Smooth muscle cell (in vitro differentiated cells): ENCODE measurements at regions not wholly inside any gene's neighbourhood (a gene's known extent, or its start where the extent isn't known, plus 50 kb on each side); places are given as distances from the start of the nearest gene placed in this dataset.

ENCODE experiments used
- DNase-seq: peaks from one replicate; lab custom pipeline; 2025; ENCODE audit not compliant: unreplicated experiment; lab: John Stamatoyannopoulos, UW
- H2AFZ ChIP-seq: fragments of 200-600 bp; sonication (generic); 2 replicates; pipeline ENCODE4 v1.6.0; 2016; ENCODE audit warnings: antibody characterized with exemption, low read depth, mild to moderate bottlenecking
- H3F3A ChIP-seq: fragments of 200-600 bp; sonication (generic); 2 replicates; pipeline ENCODE4 v1.6.0; 2017; ENCODE audit warnings: antibody characterized with exemption, low read depth
- H3K27ac ChIP-seq: fragments of 200-600 bp; sonication (generic); 2 replicates; pipeline ENCODE4 v1.5.1; 2016; ENCODE audit warnings: low read depth, mild to moderate bottlenecking
- H3K27me3 ChIP-seq: fragments of 200-600 bp; sonication (generic); 2 replicates; pipeline ENCODE4 v1.6.1; 2016; ENCODE audit warnings: low read depth, mild to moderate bottlenecking
- H3K36me3 ChIP-seq: fragments of 200-600 bp; sonication (generic); 2 replicates; pipeline ENCODE4 v1.5.1; 2016; ENCODE audit warnings: low read depth
- H3K4me1 ChIP-seq: fragments of 200-600 bp; sonication (generic); 2 replicates; pipeline ENCODE4 v1.5.1; 2016; ENCODE audit warnings: low read depth
- H3K4me2 ChIP-seq: fragments of 200-600 bp; sonication (generic); 2 replicates; pipeline ENCODE4 v1.6.0; 2016; ENCODE audit warnings: mild to moderate bottlenecking
- H3K4me3 ChIP-seq: fragments of 200-600 bp; sonication (generic); 2 replicates; pipeline ENCODE4 v1.5.1; 2016; ENCODE audit warnings: mild to moderate bottlenecking
- H3K79me2 ChIP-seq: fragments of 200-600 bp; sonication (generic); 2 replicates; pipeline ENCODE4 v1.6.0; 2016; ENCODE audit warnings: low read depth, mild to moderate bottlenecking
- H3K9ac ChIP-seq: fragments of 200-600 bp; sonication (generic); 2 replicates; pipeline ENCODE4 v1.6.0; 2016; ENCODE audit warnings: low read depth
- H3K9me3 ChIP-seq: fragments of 200-600 bp; sonication (generic); replicated peaks from 2 replicates; pipeline ENCODE4 v1.5.1; 2016; ENCODE audit warnings: low read depth
- H4K20me1 ChIP-seq: fragments of 200-600 bp; sonication (generic); 2 replicates; pipeline ENCODE4 v1.6.0; 2016; ENCODE audit warnings: low read depth
- CTCF ChIP-seq: fragments of 200-600 bp; sonication (generic); IDR thresholded peaks from 2 replicates; pipeline ENCODE4 v1.5.1; 2017; ENCODE audit warnings: borderline replicate concordance, mild to moderate bottlenecking, antibody characterized with exemption; ENCODE audit not compliant: insufficient read depth, poor library complexity, severe bottlenecking
- WGBS: methylation state at CpG from one replicate; pipeline ENCODE4 v1.1.7; 2016; ENCODE audit warnings: low lambda C conversion rate; 5-methylcytosine and 5-hydroxymethylcytosine counted together

GRCh38 chr5:138649775-138650174, 74.6 kb upstream of the HSPA9 start:
- H3K27ac ChIP-seq, result no peak overlapping the region
- H3F3A ChIP-seq, result no peaks in the 10 kb centered on the region
- H3K4me3 ChIP-seq, result no peak overlapping the region
- no peaks in the 10 kb centered on the region for H4K20me1 ChIP-seq
- WGBS, result 50% methylated on average over 3 of the region's 3 CpGs
- peaks cover 20% of the 10 kb centered on the region for H3K4me1 ChIP-seq
- H3K9ac ChIP-seq, result no peak overlapping the region
- no peak for TF ChIP-seq CTCF
- H3K9me3 ChIP-seq, result no peaks in the 10 kb centered on the region
- H3K27me3 ChIP-seq, result no peaks in the 10 kb centered on the region
- H3K79me2 ChIP-seq, result no peaks in the 10 kb centered on the region
- no peak overlapping the region for H2AFZ ChIP-seq
- H3K4me2 ChIP-seq, result no peak overlapping the region
- DNase-seq, result no peak
- H3K36me3 ChIP-seq, result no peaks in the 10 kb centered on the region

GRCh38 chr5:138649316-138649720, 74.1 kb upstream of the HSPA9 start:
- Histone ChIP-seq H3K27me3 (no peaks in the 10 kb centered on the region), H3K27ac (no peak overlapping the region), H2AFZ (no peak overlapping the region), H3K79me2 (no peaks in the 10 kb centered on the region), H4K20me1 (no peaks in the 10 kb centered on the region), H3F3A (no peaks in the 10 kb centered on the region), H3K4me2 (no peak overlapping the region), H3K9me3 (no peaks in the 10 kb centered on the region), H3K4me3 (no peak overlapping the region), H3K9ac (no peak overlapping the region), H3K4me1 (peaks cover 20% of the 10 kb centered on the region), H3K36me3 (no peaks in the 10 kb centered on the region)
- no peak for TF ChIP-seq CTCF
- no peak for DNase-seq
- 52% methylated on average over 9 of the region's 9 CpGs for WGBS

GRCh38 chr5:138648841-138649240, 73.6 kb upstream of the HSPA9 start:
- DNase-seq, result no peak
- no peak overlapping the region for H3K27ac ChIP-seq
- no peak overlapping the region for H3K4me3 ChIP-seq
- H3K36me3 ChIP-seq, result no peaks in the 10 kb centered on the region
- TF ChIP-seq CTCF, result no peak
- no peaks in the 10 kb centered on the region for H3K27me3 ChIP-seq
- no peaks in the 10 kb centered on the region for H4K20me1 ChIP-seq
- H3K9ac ChIP-seq, result no peak overlapping the region
- 83% methylated on average over 2 of the region's 2 CpGs for WGBS
- H3K9me3 ChIP-seq, result no peaks in the 10 kb centered on the region
- H3K4me2 ChIP-seq, result no peak overlapping the region
- no peaks in the 10 kb centered on the region for H3F3A ChIP-seq
- no peak overlapping the region for H2AFZ ChIP-seq
- H3K79me2 ChIP-seq, result no peaks in the 10 kb centered on the region
- peaks cover 20% of the 10 kb centered on the region for H3K4me1 ChIP-seq

- Histone ChIP-seq H3K9me3 (no peaks in the 10 kb centered on the region), H4K20me1 (no peaks in the 10 kb centered on the region), H3K27me3 (no peaks in the 10 kb centered on the region), H3K4me1 (peaks cover 20% of the 10 kb centered on the region), H3F3A (no peaks in the 10 kb centered on the region), H3K4me3 (no peak overlapping the region), H3K79me2 (no peaks in the 10 kb centered on the region), H3K4me2 (no peak overlapping the region), H2AFZ (no peak overlapping the region), H3K27ac (no peak overlapping the region), H3K36me3 (no peaks in the 10 kb centered on the region), H3K9ac (no peak overlapping the region)
- no peak for DNase-seq
- TF ChIP-seq CTCF, result no peak
- WGBS, result 88% methylated on average over 5 of the region's 5 CpGs
These were observed 72.7 kb upstream of the HSPA9 start for GRCh38 chr5:138647794-138648410.
